ENCODE measurements at regions not wholly inside any gene's neighbourhood (a gene's known extent, or its start where the extent isn't known, plus 50 kb on each side); places are given as distances from the start of the nearest gene placed in this dataset.

DNA sequence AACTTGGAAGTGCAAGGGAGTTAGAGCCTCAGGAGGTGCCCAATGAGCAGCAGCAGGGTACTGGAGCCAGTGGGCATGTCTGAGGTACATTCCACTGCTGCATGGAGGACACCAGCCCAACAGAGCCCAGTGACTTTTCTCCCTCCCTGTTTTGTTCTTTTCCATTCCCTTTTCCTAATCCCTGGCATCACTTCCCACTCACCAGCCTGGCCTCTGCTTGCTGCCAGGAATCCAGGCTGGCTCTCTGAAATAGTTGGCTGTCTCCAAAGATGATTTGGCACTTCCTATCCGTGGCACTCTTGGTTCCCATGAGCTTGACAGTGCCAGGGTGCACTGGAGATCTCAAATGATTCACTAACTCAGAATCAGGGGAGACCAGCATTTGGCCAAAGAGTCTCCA lies 97.7 kb upstream of the ZPBP start:
- intact Hi-C loops (cut with micrococcal nuclease; ENCODE audit: unreplicated experiment), result no loop called here
- Histone ChIP-seq H3K4me3 (ENCODE audit: low read depth in 2 of 2, low read length in 2 of 2) (no peak overlapping the region), H3K36me3 (ENCODE audit: control insufficient read depth, insufficient read depth, low read length) (no peaks in the 10 kb centered on the region), H3K9me3 (ENCODE audit: control insufficient read depth, insufficient read depth, low read depth, low read length) (no peaks in the 10 kb centered on the region), H3K27ac (ENCODE audit: low read length) (no peak overlapping the region), H3K27me3 (ENCODE audit: control insufficient read depth, insufficient read depth, low read length) (peaks cover 12% of the 10 kb centered on the region; the same call in 1 of the 2 replicates), H3K4me1 (ENCODE audit: control insufficient read depth, insufficient read depth, low read length) (no peaks in the 10 kb centered on the region)
- BruUV-seq (replicated peaks), result no TSS peak
- TF ChIP-seq TCF7L2 (IDR thresholded peaks at IDR 0.05; ENCODE audit: low read depth, low read length) (no peak), SIN3A (IDR thresholded peaks at IDR 0.05; ENCODE audit: borderline replicate concordance, insufficient read depth, low read depth, low read length) (no peak), POLR2AphosphoS5 (IDR thresholded peaks at IDR 0.05; ENCODE audit: low read depth, low read length) (no peak), CTCF (IDR thresholded peaks at IDR 0.05) (no peak), REST (IDR thresholded peaks at IDR 0.05; ENCODE audit: insufficient read depth in 1 of 2, low read depth in 2 of 2, low read length in 1 of 2) (no peak)
- DNase-seq (ENCODE audit: low read depth, low spot score), result no peak
- in situ Hi-C loops (cut with HindIII; ENCODE audit: low pct_unique_long_range_greater_than_20kb, low sequenced_read_pairs), result no loop called here
- POLR2A ChIA-PET, result no interaction called here
- CTCF ChIA-PET, result interaction anchor here (0.7 kb wide), 1 partner anchor 73 kb away, joined by 4 read pairs; no protein-coding TSS in a partner anchor
- no peak for ATAC-seq

- no peaks in the 10 kb centered on the region for H3K4me1 ChIP-seq (ENCODE audit: control insufficient read depth, insufficient read depth, low read length)
- POLR2A ChIA-PET, result no interaction called here
- H3K4me3 ChIP-seq (ENCODE audit: low read depth in 2 of 2, low read length in 2 of 2), result no peak overlapping the region
- TF ChIP-seq SIN3A (IDR thresholded peaks at IDR 0.05; ENCODE audit: borderline replicate concordance, insufficient read depth, low read depth, low read length) (no peak), TCF7L2 (IDR thresholded peaks at IDR 0.05; ENCODE audit: low read depth, low read length) (no peak), CTCF (IDR thresholded peaks at IDR 0.05) (no peak), POLR2AphosphoS5 (IDR thresholded peaks at IDR 0.05; ENCODE audit: low read depth, low read length) (no peak), REST (IDR thresholded peaks at IDR 0.05; ENCODE audit: insufficient read depth in 1 of 2, low read depth in 2 of 2, low read length in 1 of 2) (no peak)
- H3K27ac ChIP-seq (ENCODE audit: low read length), result no peak overlapping the region
- no peaks in the 10 kb centered on the region for H3K9me3 ChIP-seq (ENCODE audit: control insufficient read depth, insufficient read depth, low read depth, low read length)
- ATAC-seq (no peak), DNase-seq (ENCODE audit: low read depth, low spot score) (no peak)
- peaks cover 12% of the 10 kb centered on the region; the same call in 1 of the 2 replicates for H3K27me3 ChIP-seq (ENCODE audit: control insufficient read depth, insufficient read depth, low read length)
- no peaks in the 10 kb centered on the region for H3K36me3 ChIP-seq (ENCODE audit: control insufficient read depth, insufficient read depth, low read length)
- no TSS peak for BruUV-seq (replicated peaks)
- CTCF ChIA-PET, result no interaction called here
- in situ Hi-C loops (cut with HindIII; ENCODE audit: low pct_unique_long_range_greater_than_20kb, low sequenced_read_pairs), result no loop called here
- intact Hi-C loops (cut with micrococcal nuclease; ENCODE audit: unreplicated experiment), result no loop called here
Measured at GRCh38 chr7:50189371-50189770, 96.3 kb upstream of the ZPBP start.
